Caco-2 (cell line): ENCODE measurements at regions not wholly inside any gene's neighbourhood (a gene's known extent, or its start where the extent isn't known, plus 50 kb on each side); places are given as distances from the start of the nearest gene placed in this dataset.

Experiments used
- BruUV-seq: library from RNA; stranded (reverse); fragments of 400-500 nt; replicated peaks from 2 replicates; lab custom pipeline; 2021; lab: Mats Ljungman, UMichigan
- CTCF ChIA-PET: fragments of 300-600 bp; sonication (Branson Sonifier 250); formaldehyde crosslinking; loops from one replicate; lab custom pipeline; 2022; ENCODE audit warnings: antibody characterized with exemption; lab: Charles Lee
- POLR2A ChIA-PET: fragments of 300-600 bp; sonication (Branson Sonifier 250); formaldehyde crosslinking; loops from one replicate; lab custom pipeline; 2022; ENCODE audit warnings: antibody characterized with exemption; lab: Charles Lee
- DNase-seq, 2 experiments: peaks; one replicate each; pipeline versions ENCODE4 v3.0.0 to v3.0.0-alpha.2; 2020 to 2022
- H3K27me3 ChIP-seq: replicated peaks from 2 replicates; pipeline ENCODE4 v1.6.0; 2011; ENCODE audit warnings: low read length; ENCODE audit not compliant: control insufficient read depth, insufficient read depth
- H3K36me3 ChIP-seq: 2 replicates; pipeline ENCODE4 v1.5.1; 2011; ENCODE audit warnings: low read length; ENCODE audit not compliant: control insufficient read depth, insufficient read depth
- H3K4me1 ChIP-seq: fragments of 250-450 bp; sonication (Bioruptor Pico); 2 replicates; pipeline ENCODE4 v1.5.1; 2020; ENCODE audit warnings: mild to moderate bottlenecking
- H3K4me3 ChIP-seq: 2 replicates; pipeline ENCODE4 v1.5.1; 2011; ENCODE audit warnings: low read depth, mild to moderate bottlenecking, control low read depth, low read length
- H3K9me3 ChIP-seq: fragments of 250-450 bp; sonication (Bioruptor Pico); 2 replicates; pipeline ENCODE4 v1.5.1; 2020; ENCODE audit warnings: mild to moderate bottlenecking, moderate library complexity
- H3K27ac Mint-ChIP-seq: one replicate; pipeline ENCODE4 v1.8.0; 2022; ENCODE audit warnings: mixed read lengths; ENCODE audit not compliant: unreplicated experiment
- H3K27me3 Mint-ChIP-seq: one replicate; pipeline ENCODE4 v1.8.0; 2022; ENCODE audit warnings: mixed read lengths; ENCODE audit not compliant: insufficient read depth, unreplicated experiment
- H3K36me3 Mint-ChIP-seq: one replicate; pipeline ENCODE4 v1.8.0; 2022; ENCODE audit warnings: mild to moderate bottlenecking, mixed read lengths; ENCODE audit not compliant: insufficient read depth, unreplicated experiment
- H3K4me1 Mint-ChIP-seq: one replicate; pipeline ENCODE4 v1.8.0; 2022; ENCODE audit warnings: low read depth, mixed read lengths; ENCODE audit not compliant: unreplicated experiment
- H3K4me3 Mint-ChIP-seq: one replicate; pipeline ENCODE4 v1.8.0; 2022; ENCODE audit warnings: mild to moderate bottlenecking, moderate library complexity, mixed read lengths; ENCODE audit not compliant: unreplicated experiment
- H3K9me3 Mint-ChIP-seq: one replicate; pipeline ENCODE4 v1.8.0; 2022; ENCODE audit warnings: mixed read lengths; ENCODE audit not compliant: unreplicated experiment
- CTCF ChIP-seq, 2 experiments: fragments of 200-600 bp in 1 of 2; IDR thresholded peaks; 1 replicate in 1 of 2; 2 replicates in 1 of 2; pipeline versions ENCODE4 v1.5.1 to v1.8.0; 2011 to 2022; ENCODE audit warnings: antibody characterized with exemption in 1 of 2, control low read depth in 1 of 2, inconsistent platforms in 1 of 2, low read depth in 1 of 2, low read length in 1 of 2, mild to moderate bottlenecking in 1 of 2, moderate library complexity in 1 of 2; ENCODE audit not compliant: insufficient read depth in 1 of 2, severe bottlenecking in 1 of 2, unreplicated experiment in 1 of 2
- intact Hi-C: fragments of 100-400 bp; cut with micrococcal nuclease; formaldehyde crosslinking; loops from one replicate; pipeline ENCODE4 v1.10.0; 2022; ENCODE audit not compliant: unreplicated experiment

GRCh38 chr1:60367532-60367931 lies 294.0 kb upstream of the C1orf87 start:
- peaks cover 5% of the 10 kb centered on the region for H3K27me3 Mint-ChIP-seq
- POLR2A ChIA-PET, result no interaction called here
- no peaks in the 10 kb centered on the region for H3K9me3 Mint-ChIP-seq
- intact Hi-C loops, result no loop called here
- Histone ChIP-seq H3K4me3 (no peak overlapping the region), H3K4me1 (no peaks in the 10 kb centered on the region), H3K27me3 (no peaks in the 10 kb centered on the region), H3K36me3 (no peaks in the 10 kb centered on the region), H3K9me3 (no peaks in the 10 kb centered on the region)
- no peak overlapping the region for H3K4me3 Mint-ChIP-seq
- DNase-seq, result no peak
- no peaks in the 10 kb centered on the region for H3K4me1 Mint-ChIP-seq
- no peak overlapping the region for H3K27ac Mint-ChIP-seq
- no TSS peak for BruUV-seq
- CTCF ChIA-PET, result no interaction called here
- TF ChIP-seq CTCF (IDR thresholded peaks at IDR 0.05; ENCODE audit: insufficient read depth in 1 of 2, low read depth in 1 of 2, low read length in 1 of 2, severe bottlenecking in 1 of 2, unreplicated experiment in 1 of 2), result no peak
- H3K36me3 Mint-ChIP-seq, result no peaks in the 10 kb centered on the region

GRCh38 chr1:60359431-60359830 lies 285.9 kb upstream of the C1orf87 start:
- Mint-ChIP-seq H3K4me1 (no peaks in the 10 kb centered on the region), H3K27me3 (peaks cover 4% of the 10 kb centered on the region), H3K27ac (no peak overlapping the region), H3K9me3 (no peaks in the 10 kb centered on the region), H3K4me3 (no peak overlapping the region), H3K36me3 (no peaks in the 10 kb centered on the region)
- no peaks in the 10 kb centered on the region for H3K36me3 ChIP-seq
- no peaks in the 10 kb centered on the region for H3K4me1 ChIP-seq
- no TSS peak for BruUV-seq
- no peak overlapping the region for H3K4me3 ChIP-seq
- no peak for DNase-seq
- ChIA-PET POLR2A (no interaction called here), CTCF (no interaction called here)
- H3K9me3 ChIP-seq, result no peaks in the 10 kb centered on the region
- TF ChIP-seq CTCF (IDR thresholded peaks at IDR 0.05; ENCODE audit: insufficient read depth in 1 of 2, low read depth in 1 of 2, low read length in 1 of 2, severe bottlenecking in 1 of 2, unreplicated experiment in 1 of 2), result no peak
- intact Hi-C loops, result no loop called here
- H3K27me3 ChIP-seq, result no peaks in the 10 kb centered on the region

GRCh38 chr1:60350531-60350930 lies 277.0 kb upstream of the C1orf87 start:
- Mint-ChIP-seq H3K4me1 (no peaks in the 10 kb centered on the region), H3K9me3 (no peaks in the 10 kb centered on the region), H3K27me3 (peaks cover 14% of the 10 kb centered on the region), H3K27ac (no peak overlapping the region), H3K36me3 (no peaks in the 10 kb centered on the region), H3K4me3 (no peak overlapping the region)
- no peak overlapping the region for H3K4me3 ChIP-seq
- CTCF ChIA-PET, result no interaction called here
- no peaks in the 10 kb centered on the region for H3K36me3 ChIP-seq
- BruUV-seq, result no TSS peak
- no peaks in the 10 kb centered on the region for H3K9me3 ChIP-seq
- TF ChIP-seq CTCF (IDR thresholded peaks at IDR 0.05; ENCODE audit: insufficient read depth in 1 of 2, low read depth in 1 of 2, low read length in 1 of 2, severe bottlenecking in 1 of 2, unreplicated experiment in 1 of 2), result no peak
- no peaks in the 10 kb centered on the region for H3K4me1 ChIP-seq
- POLR2A ChIA-PET, result no interaction called here
- no peaks in the 10 kb centered on the region for H3K27me3 ChIP-seq
- DNase-seq, result no peak
- intact Hi-C loops, result no loop called here
